Fibroblast of the conjunctiva (primary cell): ENCODE measurements at regions not wholly inside any gene's neighbourhood (a gene's known extent, or its start where the extent isn't known, plus 50 kb on each side); places are given as distances from the start of the nearest gene placed in this dataset.
"Not testable (repeated sequence)": the region's sequence is repeated elsewhere in the genome, so short reads cannot be mapped to it uniquely, and the experiment has no call there.

ENCODE experiments used
- DNase-seq: peaks from one replicate; pipeline ENCODE4 v3.0.0-alpha.2; 2010; ENCODE audit warnings: low read depth

DNA sequence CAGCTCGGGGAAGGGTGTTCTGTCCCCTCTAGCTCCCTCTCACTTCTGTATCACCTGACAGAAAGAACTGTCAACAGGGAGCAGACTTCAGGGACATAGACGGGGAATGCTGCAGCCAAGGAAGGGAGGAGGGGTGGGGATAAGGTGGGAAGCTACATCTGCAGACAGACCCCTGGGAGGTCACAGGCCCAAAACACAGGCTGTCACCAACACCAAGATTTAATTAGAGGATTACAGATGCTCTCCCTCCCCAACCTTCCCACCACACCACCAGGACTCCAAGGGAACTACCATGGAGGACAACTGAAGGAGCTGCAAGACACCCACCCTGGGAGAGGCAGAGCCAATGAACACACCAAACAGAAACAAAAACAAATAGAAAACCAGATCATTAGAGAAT, 425.2 kb upstream of the VSTM2A start:
- no peak for DNase-seq

DNA sequence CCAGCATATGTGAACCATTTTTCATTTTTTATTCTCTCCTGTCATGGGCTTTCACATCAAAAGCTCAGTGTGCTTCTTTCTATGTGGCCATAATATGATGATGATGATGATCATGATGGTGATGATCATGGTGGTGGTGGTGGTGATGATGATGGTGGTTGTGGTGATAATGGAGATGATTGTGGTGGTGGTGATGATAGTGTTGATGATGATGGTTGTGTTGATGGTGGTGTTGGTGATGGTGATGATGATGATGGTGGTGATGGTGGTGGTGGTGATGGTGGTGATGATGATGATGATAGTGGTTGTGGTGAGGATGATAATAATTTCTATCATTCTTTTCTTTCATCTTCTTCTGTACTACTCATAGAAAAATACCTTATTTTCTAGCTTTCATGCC, 413.1 kb upstream of the VSTM2A start:
- DNase-seq: no peak

GRCh38 chr7:54141576-54141975, 400.6 kb upstream of the VSTM2A start:
- no peak for DNase-seq

- no peak for DNase-seq
Measured at GRCh38 chr7:54145716-54146115, 396.5 kb upstream of the VSTM2A start.

DNA sequence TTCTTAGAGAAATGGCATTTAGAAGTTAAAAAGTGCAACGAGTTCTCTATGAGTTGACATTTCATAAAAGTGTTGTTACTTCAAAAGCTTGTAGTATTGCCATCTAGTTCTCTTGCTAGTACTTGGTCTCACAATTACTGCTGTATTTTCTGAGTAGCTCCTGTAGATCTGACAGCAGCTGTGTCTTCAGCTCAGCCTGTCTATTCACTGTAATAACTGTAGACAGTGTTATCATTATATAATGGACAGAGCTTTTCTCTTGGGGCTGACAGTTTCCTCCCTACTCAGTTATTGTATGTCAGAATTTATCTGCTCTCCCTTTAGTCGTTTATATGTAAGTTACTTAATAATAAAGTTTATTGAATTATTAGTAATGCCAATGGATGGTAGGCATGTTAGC, 388.7 kb upstream of the VSTM2A start:
- no peak for DNase-seq

GRCh38 chr7:54159088-54159487, 383.1 kb upstream of the VSTM2A start:
- no peak for DNase-seq

DNA sequence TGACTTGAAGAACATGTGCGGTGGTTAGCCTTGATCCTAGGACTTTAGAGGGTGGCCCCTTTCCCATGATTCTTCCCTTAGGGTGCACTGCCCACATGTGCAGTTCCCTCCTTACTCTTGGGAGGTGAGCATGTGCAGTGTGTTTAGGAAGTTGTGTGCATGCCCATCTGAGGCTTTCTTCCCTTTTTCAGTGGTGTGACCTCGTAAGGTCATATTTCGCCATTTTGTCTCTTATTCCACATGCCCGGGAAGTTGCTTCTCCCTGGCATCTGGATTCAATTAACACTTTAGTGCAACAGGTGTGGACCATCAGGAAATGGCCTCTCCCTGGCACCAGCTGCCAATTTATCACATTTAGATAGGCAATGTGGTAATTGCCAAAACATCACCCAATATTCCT, 380.6 kb upstream of the VSTM2A start:
- DNase-seq: no peak

DNA sequence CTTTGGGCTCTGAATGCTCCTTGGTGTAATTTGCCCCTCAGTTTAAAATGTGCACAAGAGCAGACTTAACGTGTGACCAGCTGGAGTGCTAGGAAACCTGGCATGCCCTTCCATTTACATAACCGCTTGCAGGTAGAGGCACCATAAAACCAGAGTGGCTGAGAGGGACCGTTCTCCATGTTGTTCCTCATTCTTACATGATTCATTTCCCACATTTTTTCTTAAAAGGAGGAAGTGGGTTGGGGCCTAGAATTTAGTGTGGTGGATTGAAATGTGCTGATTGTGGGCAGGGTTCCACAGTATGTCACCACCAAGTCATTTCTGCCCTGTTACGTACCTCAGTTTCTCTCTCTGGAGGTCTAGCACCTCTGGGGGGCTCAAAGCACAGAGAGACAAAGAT, 375.8 kb upstream of the VSTM2A start:
- no peak for DNase-seq

DNA sequence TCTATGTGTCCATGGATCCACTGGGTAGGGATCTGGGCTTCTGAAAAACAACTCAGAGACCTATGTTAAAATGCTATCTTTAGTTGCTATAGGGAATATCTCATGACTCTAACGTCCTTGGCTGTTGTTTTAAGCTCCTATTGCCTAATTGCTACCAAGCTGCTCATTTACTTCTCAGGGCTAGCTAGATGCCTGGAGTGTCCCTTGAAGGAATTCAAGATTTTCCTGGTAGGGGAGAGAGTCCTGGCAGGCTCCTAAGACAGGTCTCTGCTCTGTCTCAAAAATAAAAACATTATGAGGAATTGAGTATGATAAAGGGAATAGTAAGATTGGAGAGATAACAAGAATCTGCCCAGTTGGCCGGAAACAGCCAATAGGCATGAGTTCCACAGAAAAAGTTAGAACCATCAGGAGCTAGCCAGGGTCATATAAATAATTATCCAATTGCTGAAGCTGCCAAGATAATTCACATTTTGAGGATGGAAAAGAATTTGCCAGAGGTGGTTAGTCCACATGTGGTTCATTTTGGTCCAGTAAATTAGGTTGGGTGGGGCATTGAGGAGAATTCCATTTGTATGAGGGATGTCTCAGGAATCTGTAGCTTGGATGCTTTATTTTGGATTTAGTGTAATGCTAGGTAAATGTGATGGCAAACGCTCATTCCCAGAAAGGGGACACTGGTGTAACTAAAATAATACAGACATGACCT, 362.7 kb upstream of the VSTM2A start:
- no peak for DNase-seq

DNA sequence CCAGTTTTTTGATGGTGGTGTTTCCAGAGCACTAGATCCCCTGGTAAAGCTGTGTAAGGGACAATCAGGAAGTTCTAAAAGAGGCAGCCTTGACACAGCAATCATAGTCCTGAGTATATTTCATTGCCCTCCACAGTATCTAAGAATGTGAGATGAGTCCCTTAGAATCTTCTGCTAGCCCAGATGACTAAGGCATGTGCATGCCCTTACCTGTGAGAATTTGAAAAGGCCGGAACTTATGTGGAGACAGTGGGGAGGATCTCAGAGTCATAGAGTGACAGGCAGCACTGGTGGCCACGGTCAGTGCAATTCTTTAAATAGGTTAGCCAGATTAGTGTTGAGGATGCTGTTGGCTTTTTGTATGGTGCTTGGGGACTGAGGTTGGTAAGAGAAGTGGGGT, 361.4 kb upstream of the VSTM2A start:
- no peak for DNase-seq

- no peak for DNase-seq
Measured at GRCh38 chr7:54183055-54183454, 359.1 kb upstream of the VSTM2A start.

GRCh38 chr7:54186336-54186735, 355.8 kb upstream of the VSTM2A start:
- DNase-seq: no peak

GRCh38 chr7:54187886-54188685, 354.1 kb upstream of the VSTM2A start:
- no peak for DNase-seq

GRCh38 chr7:54188843-54189242, 353.3 kb upstream of the VSTM2A start:
- DNase-seq: no peak

GRCh38 chr7:54189330-54189729, 352.8 kb upstream of the VSTM2A start:
- no peak for DNase-seq

GRCh38 chr7:54201501-54201900, 340.7 kb upstream of the VSTM2A start:
- DNase-seq: no peak

DNA sequence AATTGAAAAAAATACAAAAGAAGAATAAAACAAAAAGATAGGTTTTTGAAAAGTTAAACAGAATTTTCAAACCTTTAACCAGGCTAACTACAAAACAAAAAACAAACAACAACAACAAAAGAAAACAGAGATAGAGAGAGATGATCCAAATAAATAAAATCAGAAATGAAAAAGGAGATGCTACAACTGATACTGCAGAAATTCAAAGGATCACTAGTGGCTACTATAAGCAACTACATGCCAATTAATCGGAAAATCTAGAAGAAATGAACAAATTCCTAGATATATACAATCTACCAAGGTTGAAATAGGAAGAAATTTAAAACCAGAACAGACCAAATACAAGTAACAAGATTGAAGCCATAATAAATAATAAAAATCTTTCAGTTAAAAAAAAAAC, 326.8 kb upstream of the VSTM2A start:
- DNase-seq: no peak

DNA sequence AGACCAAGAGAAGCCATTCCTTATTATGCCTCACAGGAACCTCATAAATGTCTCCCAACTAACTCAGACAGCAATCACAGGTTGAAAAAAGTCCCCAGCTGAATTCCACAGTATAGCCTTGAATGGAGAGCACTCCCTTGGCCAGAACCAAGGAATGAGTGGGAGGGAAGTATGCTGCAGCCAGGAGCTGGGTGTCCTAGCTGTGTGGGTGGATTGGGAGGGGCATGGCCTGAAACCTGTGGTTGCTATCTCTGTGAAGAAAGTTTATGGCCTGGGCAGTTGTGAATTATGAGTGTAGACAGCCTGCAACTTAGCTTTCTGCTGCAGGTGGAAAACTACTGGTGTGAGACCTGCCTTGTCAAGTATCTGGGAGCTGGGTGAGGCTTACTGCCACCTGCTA, 316.1 kb upstream of the VSTM2A start:
- not testable (repeated sequence) for DNase-seq

- DNase-seq: no peak
Measured at GRCh38 chr7:54242776-54243175, 299.4 kb upstream of the VSTM2A start.

- DNase-seq: no peak
Measured at GRCh38 chr7:54245020-54245419, 297.2 kb upstream of the VSTM2A start.

- DNase-seq: no peak
Measured at GRCh38 chr7:54249686-54250085, 292.5 kb upstream of the VSTM2A start.

- DNase-seq: no peak
Measured at GRCh38 chr7:54252256-54253035, 289.7 kb upstream of the VSTM2A start.

- no peak for DNase-seq
Measured at GRCh38 chr7:54253036-54253373, 289.2 kb upstream of the VSTM2A start.
